SK-N-SH (cell line): ENCODE measurements at regions not wholly inside any gene's neighbourhood (a gene's known extent, or its start where the extent isn't known, plus 50 kb on each side); places are given as distances from the start of the nearest gene placed in this dataset.

Experiments used
- CTCF ChIA-PET: fragments of 300-600, 350-600 bp; formaldehyde crosslinking; extraction: SDS; loops from one replicate; lab custom pipeline; 2021; lab: Yijun Ruan, JAX
- POLR2A ChIA-PET: fragments of 350-600 bp; sonication (Branson Sonifier 250); formaldehyde crosslinking; extraction: SDS; loops from one replicate; lab custom pipeline; 2020; ENCODE audit warnings: antibody characterized with exemption, inconsistent platforms; lab: Yijun Ruan, JAX
- DNase-seq: peaks from one replicate; pipeline ENCODE4 v3.0.0; 2012
- H2AFZ ChIP-seq: fragments of 200-600 bp; sonication (generic); 2 replicates; pipeline ENCODE4 v1.8.1; 2016; ENCODE audit warnings: antibody characterized with exemption, mild to moderate bottlenecking, low read depth
- H3F3A ChIP-seq: fragments of 200-600 bp; sonication (generic); replicated peaks from 2 replicates; pipeline ENCODE3; 2016; ENCODE audit warnings: antibody characterized with exemption, mild to moderate bottlenecking; ENCODE audit not compliant: insufficient read depth
- H3K27ac ChIP-seq, 2 experiments: fragments of 200-500 bp in 1 of 2; fragments of 200-600 bp in 1 of 2; sonication (Bioruptor generic) in 1 of 2; sonication (generic), shearing (Covaris generic) in 1 of 2; 2 replicates each; pipeline versions ENCODE4 v1.5.1 to v1.6.1; 2014 to 2016; ENCODE audit warnings: low read depth in 2 of 2, inconsistent platforms in 1 of 2, low read length in 1 of 2, mild to moderate bottlenecking in 1 of 2, mixed read lengths in 1 of 2
- H3K27me3 ChIP-seq: fragments of 200-600 bp; sonication (generic), shearing (Covaris generic); 2 replicates; pipeline ENCODE4 v1.6.1; 2016; ENCODE audit warnings: mixed run types; ENCODE audit not compliant: insufficient read depth
- H3K36me3 ChIP-seq, 2 experiments: fragments of 200-500 bp in 1 of 2; fragments of 200-600 bp in 1 of 2; sonication (Bioruptor generic) in 1 of 2; sonication (generic) in 1 of 2; replicated peaks in 1 of 2; 2 replicates each; pipeline versions ENCODE3 to v1.5.1; 2014 to 2016; ENCODE audit warnings: low read length in 1 of 2, mild to moderate bottlenecking in 1 of 2; ENCODE audit not compliant: insufficient read depth in 2 of 2, control insufficient read depth in 1 of 2
- H3K4me1 ChIP-seq, 2 experiments: fragments of 200-500 bp in 1 of 2; fragments of 200-600 bp in 1 of 2; sonication (Bioruptor generic) in 1 of 2; sonication (generic), shearing (Covaris generic) in 1 of 2; 2 replicates each; pipeline versions ENCODE4 v1.5.1 to v1.6.1; 2014 to 2016; ENCODE audit warnings: low read depth in 1 of 2, low read length in 1 of 2, mixed run types in 1 of 2; ENCODE audit not compliant: insufficient read depth in 2 of 2, control insufficient read depth in 1 of 2
- H3K4me2 ChIP-seq: fragments of 200-600 bp; sonication (generic), shearing (Covaris generic); 2 replicates; pipeline ENCODE4 v1.6.1; 2017; ENCODE audit warnings: mixed run types
- H3K4me3 ChIP-seq, 2 experiments: fragments of 200-500 bp in 1 of 2; fragments of 200-600 bp in 1 of 2; sonication (Bioruptor generic) in 1 of 2; sonication (generic), shearing (Covaris generic) in 1 of 2; 2 replicates each; pipeline versions ENCODE4 v1.5.1 to v1.8.1; 2014 to 2016; ENCODE audit warnings: low read depth in 2 of 2, inconsistent platforms in 1 of 2, low read length in 1 of 2, mild to moderate bottlenecking in 1 of 2, mixed read lengths in 1 of 2, moderate library complexity in 1 of 2
- H3K79me2 ChIP-seq: fragments of 200-600 bp; sonication (generic); 2 replicates; pipeline ENCODE4 v1.8.1; 2017; ENCODE audit warnings: mild to moderate bottlenecking; ENCODE audit not compliant: insufficient read depth
- H3K9ac ChIP-seq: fragments of 200-600 bp; sonication (generic); 2 replicates; pipeline ENCODE4 v1.6.1; 2017; ENCODE audit warnings: mixed run types
- H3K9me2 ChIP-seq: fragments of 200-600 bp; sonication (generic); 2 replicates; pipeline ENCODE4 v1.6.1; 2017; ENCODE audit warnings: mixed run types
- H3K9me3 ChIP-seq: fragments of 200-600 bp; sonication (generic); 2 replicates; pipeline ENCODE4 v1.6.1; 2017; ENCODE audit warnings: mixed run types, mild to moderate bottlenecking, moderate library complexity
- H4K20me1 ChIP-seq: fragments of 200-600 bp; sonication (generic); 2 replicates; pipeline ENCODE4 v1.6.1; 2017; ENCODE audit warnings: mild to moderate bottlenecking, mixed run types; ENCODE audit not compliant: insufficient read depth
- CHD2 ChIP-seq: fragments of 150-350 bp; IDR thresholded peaks from 2 replicates; pipeline ENCODE4 v1.6.1; 2018; ENCODE audit warnings: low read length; ENCODE audit not compliant: partially characterized antibody
- ELF1 ChIP-seq: IDR thresholded peaks from 2 replicates; pipeline ENCODE4 v1.4.0; 2012
- EZH2phosphoT487 ChIP-seq: fragments of 200-600 bp; sonication (generic); IDR thresholded peaks from 2 replicates; pipeline ENCODE4 v1.6.1; 2017; ENCODE audit warnings: low read depth, mixed run types, mild to moderate bottlenecking, antibody characterized with exemption, moderate library complexity, borderline replicate concordance
- FOSL2 ChIP-seq: IDR thresholded peaks from 2 replicates; pipeline ENCODE4 v1.4.0; 2012; ENCODE audit warnings: low read depth, mild to moderate bottlenecking, moderate library complexity, borderline replicate concordance
- FOXM1 ChIP-seq: IDR thresholded peaks from 2 replicates; pipeline ENCODE4 v1.4.0; 2012; ENCODE audit warnings: low read depth, mild to moderate bottlenecking
- GATA2 ChIP-seq: sonication (generic); formaldehyde crosslinking; IDR thresholded peaks from 2 replicates; pipeline ENCODE4 v1.5.0; 2020; ENCODE audit warnings: mild to moderate bottlenecking, missing genetic modification reagents
- JUND ChIP-seq: IDR thresholded peaks from 2 replicates; pipeline ENCODE4 v1.4.0; 2012
- POLR2AphosphoS5 ChIP-seq: IDR thresholded peaks from 2 replicates; pipeline ENCODE4 v1.6.1; 2012; ENCODE audit warnings: low read depth, low read length
- RCOR1 ChIP-seq: fragments of 150-350 bp; IDR thresholded peaks from 2 replicates; pipeline ENCODE4 v1.6.1; 2017; ENCODE audit warnings: antibody characterized with exemption, low read length
- SMC3 ChIP-seq: IDR thresholded peaks from 2 replicates; pipeline ENCODE4 v1.6.1; 2012; ENCODE audit warnings: low read depth, low read length, improper control_type of control experiment
- YY1 ChIP-seq: IDR thresholded peaks from 2 replicates; pipeline ENCODE4 v1.4.0; 2012; ENCODE audit warnings: low read depth, mild to moderate bottlenecking
- WGBS: methylation state at CpG from one replicate; pipeline ENCODE4 v1.1.6; 2017; ENCODE audit warnings: low lambda C conversion rate; 5-methylcytosine and 5-hydroxymethylcytosine counted together
- TF ChIP-seq, protein P1 (sequence below): fragments of 150-350 bp; IDR thresholded peaks from 2 replicates; pipeline ENCODE4 v1.6.1; 2017; ENCODE audit warnings: antibody characterized with exemption, low read length, low read depth, borderline replicate concordance
- TF ChIP-seq, protein P2 (sequence below): IDR thresholded peaks from 2 replicates; pipeline ENCODE4 v1.6.1; 2012; ENCODE audit warnings: mild to moderate bottlenecking, low read depth, low read length, moderate library complexity
- TF ChIP-seq, protein P3 (sequence below): IDR thresholded peaks from 2 replicates; pipeline ENCODE4 v1.4.0; 2012; ENCODE audit warnings: low read depth
- TF ChIP-seq, protein P4 (sequence below): IDR thresholded peaks from 2 replicates; pipeline ENCODE4 v1.4.0; 2012; ENCODE audit warnings: low read depth, borderline replicate concordance
- TF ChIP-seq, protein P5 (sequence below): fragments of 200-600 bp; sonication (generic); IDR thresholded peaks from 2 replicates; pipeline ENCODE4 v1.6.1; 2017; ENCODE audit warnings: antibody characterized with exemption, mild to moderate bottlenecking, moderate library complexity

DNA sequence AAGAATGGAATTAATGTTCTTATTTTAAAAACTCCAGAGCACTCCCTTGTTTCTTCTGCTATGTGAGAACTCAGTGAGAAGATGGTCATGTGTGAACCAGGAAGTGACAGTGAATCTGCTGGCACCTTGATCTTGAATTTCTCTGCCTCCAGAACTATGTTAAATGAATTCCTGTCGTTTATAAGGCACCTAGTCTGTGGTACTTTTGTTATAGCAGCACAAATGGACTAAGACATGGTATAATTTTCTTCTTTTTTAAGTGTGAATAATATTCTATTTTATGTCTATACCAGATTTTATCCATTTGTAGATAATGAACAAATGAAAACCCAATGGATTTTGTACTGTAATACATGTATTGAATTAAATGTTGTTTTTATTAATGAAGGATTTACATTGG lies 601.9 kb upstream of the REG3G start:
- no peak overlapping the region for H2AFZ ChIP-seq
- CTCF ChIA-PET: no interaction called here
- DNase-seq: no peak
- no peak overlapping the region for H3K27ac ChIP-seq
- no peaks in the 10 kb centered on the region for H3K79me2 ChIP-seq
- no peaks in the 10 kb centered on the region for H3K36me3 ChIP-seq
- WGBS: 15% methylated on average over 1 of the region's 1 CpG
- no peaks in the 10 kb centered on the region for H3K9me2 ChIP-seq
- no peaks in the 10 kb centered on the region for H3K4me1 ChIP-seq
- H3K4me3 ChIP-seq: no peak overlapping the region
- H4K20me1 ChIP-seq: no peaks in the 10 kb centered on the region
- POLR2A ChIA-PET: no interaction called here
- no peak overlapping the region for H3K9ac ChIP-seq
- no peak for TF ChIP-seq RCOR1
- no peak for TF ChIP-seq FOXM1
- TF ChIP-seq CHD2: no peak
- TF ChIP-seq FOSL2: no peak
- no peak for TF ChIP-seq POLR2AphosphoS5
- TF ChIP-seq, protein P1, sequence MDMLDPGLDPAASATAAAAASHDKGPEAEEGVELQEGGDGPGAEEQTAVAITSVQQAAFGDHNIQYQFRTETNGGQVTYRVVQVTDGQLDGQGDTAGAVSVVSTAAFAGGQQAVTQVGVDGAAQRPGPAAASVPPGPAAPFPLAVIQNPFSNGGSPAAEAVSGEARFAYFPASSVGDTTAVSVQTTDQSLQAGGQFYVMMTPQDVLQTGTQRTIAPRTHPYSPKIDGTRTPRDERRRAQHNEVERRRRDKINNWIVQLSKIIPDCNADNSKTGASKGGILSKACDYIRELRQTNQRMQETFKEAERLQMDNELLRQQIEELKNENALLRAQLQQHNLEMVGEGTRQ: no peak
- TF ChIP-seq SMC3: no peak
- TF ChIP-seq JUND: no peak
- TF ChIP-seq ELF1: no peak
- TF ChIP-seq, protein P2, sequence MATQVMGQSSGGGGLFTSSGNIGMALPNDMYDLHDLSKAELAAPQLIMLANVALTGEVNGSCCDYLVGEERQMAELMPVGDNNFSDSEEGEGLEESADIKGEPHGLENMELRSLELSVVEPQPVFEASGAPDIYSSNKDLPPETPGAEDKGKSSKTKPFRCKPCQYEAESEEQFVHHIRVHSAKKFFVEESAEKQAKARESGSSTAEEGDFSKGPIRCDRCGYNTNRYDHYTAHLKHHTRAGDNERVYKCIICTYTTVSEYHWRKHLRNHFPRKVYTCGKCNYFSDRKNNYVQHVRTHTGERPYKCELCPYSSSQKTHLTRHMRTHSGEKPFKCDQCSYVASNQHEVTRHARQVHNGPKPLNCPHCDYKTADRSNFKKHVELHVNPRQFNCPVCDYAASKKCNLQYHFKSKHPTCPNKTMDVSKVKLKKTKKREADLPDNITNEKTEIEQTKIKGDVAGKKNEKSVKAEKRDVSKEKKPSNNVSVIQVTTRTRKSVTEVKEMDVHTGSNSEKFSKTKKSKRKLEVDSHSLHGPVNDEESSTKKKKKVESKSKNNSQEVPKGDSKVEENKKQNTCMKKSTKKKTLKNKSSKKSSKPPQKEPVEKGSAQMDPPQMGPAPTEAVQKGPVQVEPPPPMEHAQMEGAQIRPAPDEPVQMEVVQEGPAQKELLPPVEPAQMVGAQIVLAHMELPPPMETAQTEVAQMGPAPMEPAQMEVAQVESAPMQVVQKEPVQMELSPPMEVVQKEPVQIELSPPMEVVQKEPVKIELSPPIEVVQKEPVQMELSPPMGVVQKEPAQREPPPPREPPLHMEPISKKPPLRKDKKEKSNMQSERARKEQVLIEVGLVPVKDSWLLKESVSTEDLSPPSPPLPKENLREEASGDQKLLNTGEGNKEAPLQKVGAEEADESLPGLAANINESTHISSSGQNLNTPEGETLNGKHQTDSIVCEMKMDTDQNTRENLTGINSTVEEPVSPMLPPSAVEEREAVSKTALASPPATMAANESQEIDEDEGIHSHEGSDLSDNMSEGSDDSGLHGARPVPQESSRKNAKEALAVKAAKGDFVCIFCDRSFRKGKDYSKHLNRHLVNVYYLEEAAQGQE: no peak
- TF ChIP-seq, protein P3, sequence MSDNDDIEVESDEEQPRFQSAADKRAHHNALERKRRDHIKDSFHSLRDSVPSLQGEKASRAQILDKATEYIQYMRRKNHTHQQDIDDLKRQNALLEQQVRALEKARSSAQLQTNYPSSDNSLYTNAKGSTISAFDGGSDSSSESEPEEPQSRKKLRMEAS: no peak
- TF ChIP-seq, protein P4, sequence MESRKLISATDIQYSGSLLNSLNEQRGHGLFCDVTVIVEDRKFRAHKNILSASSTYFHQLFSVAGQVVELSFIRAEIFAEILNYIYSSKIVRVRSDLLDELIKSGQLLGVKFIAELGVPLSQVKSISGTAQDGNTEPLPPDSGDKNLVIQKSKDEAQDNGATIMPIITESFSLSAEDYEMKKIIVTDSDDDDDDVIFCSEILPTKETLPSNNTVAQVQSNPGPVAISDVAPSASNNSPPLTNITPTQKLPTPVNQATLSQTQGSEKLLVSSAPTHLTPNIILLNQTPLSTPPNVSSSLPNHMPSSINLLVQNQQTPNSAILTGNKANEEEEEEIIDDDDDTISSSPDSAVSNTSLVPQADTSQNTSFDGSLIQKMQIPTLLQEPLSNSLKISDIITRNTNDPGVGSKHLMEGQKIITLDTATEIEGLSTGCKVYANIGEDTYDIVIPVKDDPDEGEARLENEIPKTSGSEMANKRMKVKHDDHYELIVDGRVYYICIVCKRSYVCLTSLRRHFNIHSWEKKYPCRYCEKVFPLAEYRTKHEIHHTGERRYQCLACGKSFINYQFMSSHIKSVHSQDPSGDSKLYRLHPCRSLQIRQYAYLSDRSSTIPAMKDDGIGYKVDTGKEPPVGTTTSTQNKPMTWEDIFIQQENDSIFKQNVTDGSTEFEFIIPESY: no peak
- TF ChIP-seq YY1: no peak
- no peak for TF ChIP-seq GATA2 (CRISPR knock-in tag)
- TF ChIP-seq EZH2phosphoT487: no peak
- TF ChIP-seq, protein P5, sequence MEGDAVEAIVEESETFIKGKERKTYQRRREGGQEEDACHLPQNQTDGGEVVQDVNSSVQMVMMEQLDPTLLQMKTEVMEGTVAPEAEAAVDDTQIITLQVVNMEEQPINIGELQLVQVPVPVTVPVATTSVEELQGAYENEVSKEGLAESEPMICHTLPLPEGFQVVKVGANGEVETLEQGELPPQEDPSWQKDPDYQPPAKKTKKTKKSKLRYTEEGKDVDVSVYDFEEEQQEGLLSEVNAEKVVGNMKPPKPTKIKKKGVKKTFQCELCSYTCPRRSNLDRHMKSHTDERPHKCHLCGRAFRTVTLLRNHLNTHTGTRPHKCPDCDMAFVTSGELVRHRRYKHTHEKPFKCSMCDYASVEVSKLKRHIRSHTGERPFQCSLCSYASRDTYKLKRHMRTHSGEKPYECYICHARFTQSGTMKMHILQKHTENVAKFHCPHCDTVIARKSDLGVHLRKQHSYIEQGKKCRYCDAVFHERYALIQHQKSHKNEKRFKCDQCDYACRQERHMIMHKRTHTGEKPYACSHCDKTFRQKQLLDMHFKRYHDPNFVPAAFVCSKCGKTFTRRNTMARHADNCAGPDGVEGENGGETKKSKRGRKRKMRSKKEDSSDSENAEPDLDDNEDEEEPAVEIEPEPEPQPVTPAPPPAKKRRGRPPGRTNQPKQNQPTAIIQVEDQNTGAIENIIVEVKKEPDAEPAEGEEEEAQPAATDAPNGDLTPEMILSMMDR: no peak
- no peak overlapping the region for H3K4me2 ChIP-seq
- no peaks in the 10 kb centered on the region for H3K27me3 ChIP-seq
- no peaks in the 10 kb centered on the region for H3F3A ChIP-seq
- no peaks in the 10 kb centered on the region for H3K9me3 ChIP-seq
